Smooth muscle cell (in vitro differentiated cells): ENCODE measurements at regions not wholly inside any gene's neighbourhood (a gene's known extent, or its start where the extent isn't known, plus 50 kb on each side); places are given as distances from the start of the nearest gene placed in this dataset.

Experiments
- DNase-seq: peaks from one replicate; lab custom pipeline; 2025; ENCODE audit not compliant: unreplicated experiment; lab: John Stamatoyannopoulos, UW
- H2AFZ ChIP-seq: fragments of 200-600 bp; sonication (generic); 2 replicates; pipeline ENCODE4 v1.6.0; 2016; ENCODE audit warnings: antibody characterized with exemption, low read depth, mild to moderate bottlenecking
- H3F3A ChIP-seq: fragments of 200-600 bp; sonication (generic); 2 replicates; pipeline ENCODE4 v1.6.0; 2017; ENCODE audit warnings: antibody characterized with exemption, low read depth
- H3K27ac ChIP-seq: fragments of 200-600 bp; sonication (generic); 2 replicates; pipeline ENCODE4 v1.5.1; 2016; ENCODE audit warnings: low read depth, mild to moderate bottlenecking
- H3K27me3 ChIP-seq: fragments of 200-600 bp; sonication (generic); 2 replicates; pipeline ENCODE4 v1.6.1; 2016; ENCODE audit warnings: low read depth, mild to moderate bottlenecking
- H3K36me3 ChIP-seq: fragments of 200-600 bp; sonication (generic); 2 replicates; pipeline ENCODE4 v1.5.1; 2016; ENCODE audit warnings: low read depth
- H3K4me1 ChIP-seq: fragments of 200-600 bp; sonication (generic); 2 replicates; pipeline ENCODE4 v1.5.1; 2016; ENCODE audit warnings: low read depth
- H3K4me2 ChIP-seq: fragments of 200-600 bp; sonication (generic); 2 replicates; pipeline ENCODE4 v1.6.0; 2016; ENCODE audit warnings: mild to moderate bottlenecking
- H3K4me3 ChIP-seq: fragments of 200-600 bp; sonication (generic); 2 replicates; pipeline ENCODE4 v1.5.1; 2016; ENCODE audit warnings: mild to moderate bottlenecking
- H3K79me2 ChIP-seq: fragments of 200-600 bp; sonication (generic); 2 replicates; pipeline ENCODE4 v1.6.0; 2016; ENCODE audit warnings: low read depth, mild to moderate bottlenecking
- H3K9ac ChIP-seq: fragments of 200-600 bp; sonication (generic); 2 replicates; pipeline ENCODE4 v1.6.0; 2016; ENCODE audit warnings: low read depth
- H3K9me3 ChIP-seq: fragments of 200-600 bp; sonication (generic); replicated peaks from 2 replicates; pipeline ENCODE4 v1.5.1; 2016; ENCODE audit warnings: low read depth
- H4K20me1 ChIP-seq: fragments of 200-600 bp; sonication (generic); 2 replicates; pipeline ENCODE4 v1.6.0; 2016; ENCODE audit warnings: low read depth
- CTCF ChIP-seq: fragments of 200-600 bp; sonication (generic); IDR thresholded peaks from 2 replicates; pipeline ENCODE4 v1.5.1; 2017; ENCODE audit warnings: borderline replicate concordance, mild to moderate bottlenecking, antibody characterized with exemption; ENCODE audit not compliant: insufficient read depth, poor library complexity, severe bottlenecking
- WGBS: methylation state at CpG from one replicate; pipeline ENCODE4 v1.1.7; 2016; ENCODE audit warnings: low lambda C conversion rate; 5-methylcytosine and 5-hydroxymethylcytosine counted together

DNA sequence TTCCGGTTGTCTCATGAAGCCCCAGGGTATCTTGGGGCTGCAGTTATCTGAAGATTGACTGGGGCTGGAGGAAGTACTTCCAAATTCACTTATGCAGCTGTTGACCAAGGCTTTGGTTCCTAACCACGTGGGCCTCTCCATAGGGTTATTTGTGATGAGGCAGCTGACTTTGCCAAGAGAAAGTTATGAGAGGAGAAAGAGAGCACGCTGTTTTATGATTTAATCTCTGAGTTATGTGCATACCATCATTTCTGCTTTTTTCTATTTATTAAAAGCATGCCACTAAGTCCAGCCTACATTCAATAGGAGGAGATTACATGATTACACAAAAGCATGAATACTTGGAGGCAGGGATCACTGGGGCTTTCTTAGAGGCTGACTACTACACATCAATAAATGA, 215.5 kb downstream of the NHLRC3 start:
- DNase-seq, result no peak
- Histone ChIP-seq H3K27ac (no peak overlapping the region), H3K4me1 (no peaks in the 10 kb centered on the region), H3K36me3 (no peaks in the 10 kb centered on the region), H3K9me3 (no peaks in the 10 kb centered on the region), H3K4me3 (no peak overlapping the region), H2AFZ (no peak overlapping the region), H4K20me1 (no peaks in the 10 kb centered on the region), H3K27me3 (no peaks in the 10 kb centered on the region), H3K9ac (no peak overlapping the region), H3K4me2 (no peak overlapping the region), H3F3A (no peaks in the 10 kb centered on the region), H3K79me2 (no peaks in the 10 kb centered on the region)
- 74% methylated on average over 3 of the region's 3 CpGs for WGBS
- no peak for TF ChIP-seq CTCF

DNA sequence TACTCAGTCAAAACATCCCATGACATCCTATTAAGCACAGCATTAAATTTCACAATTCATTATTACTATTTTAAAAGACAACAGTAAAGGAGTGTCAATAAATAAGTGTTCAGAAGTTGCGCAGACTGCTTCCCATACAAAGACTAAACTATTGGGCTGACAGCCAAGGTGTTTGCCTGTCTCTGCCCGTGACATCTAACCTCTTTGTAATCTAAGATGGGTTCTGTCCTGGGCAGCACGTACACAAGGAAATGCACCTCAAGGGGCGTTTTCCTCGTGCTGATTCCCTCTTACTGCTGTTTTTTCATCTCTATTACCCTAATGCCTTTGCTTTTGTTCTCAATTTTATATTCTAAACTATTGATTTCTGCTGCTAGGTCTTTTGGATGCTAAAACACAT, 216.3 kb downstream of the NHLRC3 start:
- H3K79me2 ChIP-seq, result no peaks in the 10 kb centered on the region
- DNase-seq, result no peak
- no peak overlapping the region for H3K9ac ChIP-seq
- no peaks in the 10 kb centered on the region for H4K20me1 ChIP-seq
- H3K4me1 ChIP-seq, result no peaks in the 10 kb centered on the region
- no peaks in the 10 kb centered on the region for H3K36me3 ChIP-seq
- WGBS, result 93% methylated on average over 5 of the region's 5 CpGs
- no peak overlapping the region for H3K27ac ChIP-seq
- H3K4me3 ChIP-seq, result no peak overlapping the region
- H3F3A ChIP-seq, result no peaks in the 10 kb centered on the region
- H3K4me2 ChIP-seq, result no peak overlapping the region
- no peak for TF ChIP-seq CTCF
- H2AFZ ChIP-seq, result no peak overlapping the region
- no peaks in the 10 kb centered on the region for H3K27me3 ChIP-seq
- H3K9me3 ChIP-seq, result no peaks in the 10 kb centered on the region

- no peak overlapping the region for H3K4me2 ChIP-seq
- no peaks in the 10 kb centered on the region for H3K79me2 ChIP-seq
- WGBS, result 92% methylated on average over 3 of the region's 3 CpGs
- H3K27ac ChIP-seq, result no peak overlapping the region
- H3K4me3 ChIP-seq, result no peak overlapping the region
- no peaks in the 10 kb centered on the region for H4K20me1 ChIP-seq
- no peaks in the 10 kb centered on the region for H3K4me1 ChIP-seq
- no peaks in the 10 kb centered on the region for H3K36me3 ChIP-seq
- no peaks in the 10 kb centered on the region for H3K27me3 ChIP-seq
- no peak for DNase-seq
- H3K9ac ChIP-seq, result no peak overlapping the region
- H2AFZ ChIP-seq, result no peak overlapping the region
- no peak for TF ChIP-seq CTCF
- H3F3A ChIP-seq, result no peaks in the 10 kb centered on the region
- no peaks in the 10 kb centered on the region for H3K9me3 ChIP-seq
These were observed 219.4 kb downstream of the NHLRC3 start for GRCh38 chr13:39257642-39258041.

DNA sequence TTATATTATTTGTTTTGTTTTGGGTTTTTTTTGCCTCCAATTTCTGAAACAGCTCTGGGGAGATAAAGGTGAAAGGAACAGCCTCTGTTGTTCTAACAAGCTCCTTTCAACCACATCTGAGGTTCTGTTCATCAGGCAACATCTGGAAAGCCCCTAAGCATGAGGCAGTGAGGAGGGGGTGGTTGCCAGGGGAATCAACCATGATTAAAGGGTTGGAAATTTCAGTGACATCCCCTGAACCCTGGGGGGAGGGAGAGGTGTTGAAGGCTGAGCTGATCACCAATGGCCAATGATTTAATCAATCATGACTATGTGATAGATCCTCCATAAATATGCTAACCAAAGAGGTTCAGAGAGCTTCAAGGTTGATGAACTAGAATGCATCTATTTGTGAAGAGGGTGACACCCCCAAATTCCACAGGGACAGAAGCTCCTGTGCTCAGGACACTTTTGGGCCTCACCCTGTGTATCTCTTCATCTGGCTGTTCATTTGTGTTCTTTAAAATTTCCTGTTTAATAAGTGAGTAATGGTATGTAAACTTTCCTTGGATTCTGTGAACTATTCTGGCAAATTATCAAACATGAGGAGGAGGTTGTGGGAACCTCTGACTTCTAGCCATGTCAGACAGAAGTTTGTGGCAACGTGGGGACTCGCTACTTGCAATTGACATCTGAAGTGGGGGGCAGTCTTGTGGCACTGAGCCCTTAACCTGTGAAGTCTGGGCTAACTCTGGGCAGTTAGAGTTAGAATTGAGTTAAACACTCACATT, 221.3 kb downstream of the NHLRC3 start:
- H3K27me3 ChIP-seq, result no peaks in the 10 kb centered on the region
- H3K4me3 ChIP-seq, result no peak overlapping the region
- 41% methylated on average over 2 of the region's 2 CpGs for WGBS
- H4K20me1 ChIP-seq, result no peaks in the 10 kb centered on the region
- H2AFZ ChIP-seq, result no peak overlapping the region
- H3K4me2 ChIP-seq, result no peak overlapping the region
- no peaks in the 10 kb centered on the region for H3K79me2 ChIP-seq
- no peak for TF ChIP-seq CTCF
- no peak overlapping the region for H3K9ac ChIP-seq
- no peaks in the 10 kb centered on the region for H3K9me3 ChIP-seq
- H3K4me1 ChIP-seq, result no peaks in the 10 kb centered on the region
- H3F3A ChIP-seq, result no peaks in the 10 kb centered on the region
- no peak overlapping the region for H3K27ac ChIP-seq
- no peaks in the 10 kb centered on the region for H3K36me3 ChIP-seq
- DNase-seq, result no peak
